ENCODE measurements at regions not wholly inside any gene's neighbourhood (a gene's known extent, or its start where the extent isn't known, plus 50 kb on each side); places are given as distances from the start of the nearest gene placed in this dataset.

DNA sequence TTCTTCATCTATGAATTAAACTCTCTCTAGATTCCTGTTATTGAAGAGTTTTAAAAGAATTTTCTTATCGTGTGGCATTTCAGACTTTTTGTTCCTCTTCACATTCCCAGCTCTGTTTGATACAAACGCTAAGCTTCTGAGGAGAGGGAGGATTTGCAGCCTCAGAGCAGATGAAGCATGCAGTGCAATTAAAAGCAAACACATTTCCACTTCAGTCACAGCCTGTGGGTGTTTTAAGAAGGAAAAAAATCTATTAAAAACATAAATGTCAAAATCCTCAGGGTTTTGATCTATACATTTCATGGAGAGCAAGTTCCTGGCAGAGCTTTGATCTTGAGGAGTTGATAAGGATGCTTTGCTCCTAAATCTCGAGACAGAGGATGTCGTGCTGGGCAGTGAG, 442.4 kb upstream of the BOD1L1 start:
- TF ChIP-seq EP300 (IDR thresholded peaks at IDR 0.05) (no peak), POLR2A (IDR thresholded peaks at IDR 0.05) (no peak)

Data from tibial nerve (tissue), 3 donors.